ENCODE measurements at regions not wholly inside any gene's neighbourhood (a gene's known extent, or its start where the extent isn't known, plus 50 kb on each side); places are given as distances from the start of the nearest gene placed in this dataset.

DNA sequence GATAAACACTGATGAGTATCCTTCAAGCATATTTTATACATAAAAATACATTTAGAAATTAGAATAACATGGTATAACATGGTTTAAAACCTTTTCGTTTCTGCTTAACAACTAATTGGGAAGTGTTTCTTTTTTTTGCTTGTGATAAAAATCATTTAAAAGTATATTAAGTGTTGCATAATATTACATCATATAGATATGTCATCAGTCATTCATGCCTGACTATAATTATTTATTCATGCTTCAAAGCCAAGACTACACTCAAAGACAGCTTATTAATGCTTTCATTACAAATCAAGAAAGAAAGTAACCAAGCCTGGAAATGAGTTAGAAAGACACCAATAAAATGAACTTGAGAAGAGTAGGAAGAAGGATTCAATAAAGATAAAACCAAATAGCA is 136.6 kb upstream of the TP63 start:
- no peak overlapping the region for H3K4me3 ChIP-seq (ENCODE audit: control insufficient read depth, low read depth, low read length)
- TF ChIP-seq, protein P1, sequence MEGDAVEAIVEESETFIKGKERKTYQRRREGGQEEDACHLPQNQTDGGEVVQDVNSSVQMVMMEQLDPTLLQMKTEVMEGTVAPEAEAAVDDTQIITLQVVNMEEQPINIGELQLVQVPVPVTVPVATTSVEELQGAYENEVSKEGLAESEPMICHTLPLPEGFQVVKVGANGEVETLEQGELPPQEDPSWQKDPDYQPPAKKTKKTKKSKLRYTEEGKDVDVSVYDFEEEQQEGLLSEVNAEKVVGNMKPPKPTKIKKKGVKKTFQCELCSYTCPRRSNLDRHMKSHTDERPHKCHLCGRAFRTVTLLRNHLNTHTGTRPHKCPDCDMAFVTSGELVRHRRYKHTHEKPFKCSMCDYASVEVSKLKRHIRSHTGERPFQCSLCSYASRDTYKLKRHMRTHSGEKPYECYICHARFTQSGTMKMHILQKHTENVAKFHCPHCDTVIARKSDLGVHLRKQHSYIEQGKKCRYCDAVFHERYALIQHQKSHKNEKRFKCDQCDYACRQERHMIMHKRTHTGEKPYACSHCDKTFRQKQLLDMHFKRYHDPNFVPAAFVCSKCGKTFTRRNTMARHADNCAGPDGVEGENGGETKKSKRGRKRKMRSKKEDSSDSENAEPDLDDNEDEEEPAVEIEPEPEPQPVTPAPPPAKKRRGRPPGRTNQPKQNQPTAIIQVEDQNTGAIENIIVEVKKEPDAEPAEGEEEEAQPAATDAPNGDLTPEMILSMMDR (IDR thresholded peaks at IDR 0.05; ENCODE audit: control insufficient read depth, insufficient read depth, low read depth, low read length, missing control alignments): no peak
- DNase-seq (ENCODE audit: low read depth): no peak

DNA sequence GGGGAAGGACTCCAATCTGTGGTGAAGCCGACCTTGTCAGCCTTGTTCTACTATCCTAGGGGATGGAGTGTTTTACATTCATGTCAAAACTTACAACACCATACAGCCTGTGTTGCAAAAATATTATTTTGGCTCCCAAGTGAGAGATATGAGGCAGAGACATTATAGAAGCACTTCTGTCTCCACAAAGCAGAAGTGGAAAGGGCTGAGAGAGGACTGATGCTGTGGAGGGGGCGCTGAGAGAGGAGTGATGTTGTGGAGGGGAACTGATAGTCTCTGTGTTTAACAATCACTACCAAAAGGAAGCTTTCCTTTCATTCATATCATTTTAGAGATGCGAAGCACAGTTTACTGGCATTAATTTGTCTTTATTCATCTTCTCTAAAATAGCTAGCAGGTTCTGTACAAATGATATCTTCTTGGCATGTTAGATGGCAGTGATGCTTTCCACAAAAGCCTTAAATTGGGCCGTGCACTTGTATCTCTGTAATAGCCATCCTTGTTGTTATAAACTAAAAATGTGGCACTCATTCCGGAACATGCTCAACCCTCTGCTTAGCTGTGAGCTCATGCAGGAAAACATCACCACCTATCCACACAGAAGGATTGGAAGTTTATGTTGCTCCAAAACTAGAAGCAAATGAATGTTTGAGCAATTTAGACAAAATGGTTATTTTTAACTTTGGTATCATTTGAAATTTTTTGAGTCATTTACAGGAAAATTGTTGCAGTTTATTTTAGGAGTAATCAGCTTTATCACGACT is 134.6 kb upstream of the TP63 start:
- no peak overlapping the region for H3K4me3 ChIP-seq (ENCODE audit: control insufficient read depth, low read depth, low read length)
- TF ChIP-seq, protein P1 (IDR thresholded peaks at IDR 0.05; ENCODE audit: control insufficient read depth, insufficient read depth, low read depth, low read length, missing control alignments): no peak
- no peak for DNase-seq (ENCODE audit: low read depth)

GRCh38 chr3:189498995-189499704 is 132.0 kb upstream of the TP63 start:
- TF ChIP-seq, protein P1 (IDR thresholded peaks at IDR 0.05; ENCODE audit: control insufficient read depth, insufficient read depth, low read depth, low read length, missing control alignments): no peak
- no peak for DNase-seq (ENCODE audit: low read depth)
- H3K4me3 ChIP-seq (ENCODE audit: control insufficient read depth, low read depth, low read length): no peak overlapping the region

GRCh38 chr3:189500299-189500698 is 130.9 kb upstream of the TP63 start:
- DNase-seq (ENCODE audit: low read depth): no peak
- TF ChIP-seq, protein P1 (IDR thresholded peaks at IDR 0.05; ENCODE audit: control insufficient read depth, insufficient read depth, low read depth, low read length, missing control alignments): no peak
- H3K4me3 ChIP-seq (ENCODE audit: control insufficient read depth, low read depth, low read length): no peak overlapping the region

DNA sequence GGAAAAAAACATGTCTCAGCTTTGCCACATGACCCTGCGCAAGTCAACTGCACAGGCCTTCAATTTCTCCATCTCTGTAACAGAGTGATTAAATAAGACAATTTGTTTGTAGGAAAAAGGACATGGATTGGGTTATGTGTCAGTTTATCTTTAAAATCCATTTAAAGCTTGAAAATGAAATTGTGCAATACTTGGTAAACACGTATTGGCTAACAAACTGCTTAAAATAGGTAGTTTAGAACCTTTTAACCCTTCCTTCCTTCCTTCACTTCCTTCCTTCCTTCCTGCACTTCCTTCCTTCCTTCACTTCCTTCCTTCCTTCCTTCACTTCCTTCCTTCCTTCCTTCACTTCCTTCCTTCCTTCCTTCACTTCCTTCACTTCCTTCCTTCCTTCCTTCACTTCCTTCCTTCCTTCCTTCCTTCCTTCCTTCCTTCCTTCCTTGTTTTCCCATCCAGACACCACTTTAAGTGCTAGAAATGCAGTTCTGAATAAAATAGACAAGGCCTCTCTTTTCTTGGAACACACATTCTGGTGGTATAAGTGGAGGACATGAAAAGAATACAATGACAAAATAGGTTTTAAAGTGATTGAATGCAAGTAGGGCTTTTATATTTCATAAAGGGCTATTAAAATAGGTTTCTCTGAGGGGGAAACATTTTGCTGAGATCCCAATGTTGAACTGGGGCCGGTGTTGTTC is 130.2 kb upstream of the TP63 start:
- DNase-seq (ENCODE audit: low read depth): no peak
- TF ChIP-seq, protein P1 (IDR thresholded peaks at IDR 0.05; ENCODE audit: control insufficient read depth, insufficient read depth, low read depth, low read length, missing control alignments): no peak
- H3K4me3 ChIP-seq (ENCODE audit: control insufficient read depth, low read depth, low read length): no peak overlapping the region

- TF ChIP-seq, protein P1 (IDR thresholded peaks at IDR 0.05; ENCODE audit: control insufficient read depth, insufficient read depth, low read depth, low read length, missing control alignments): no peak
- H3K4me3 ChIP-seq (ENCODE audit: control insufficient read depth, low read depth, low read length): no peak overlapping the region
- DNase-seq (ENCODE audit: low read depth): no peak
Observed at GRCh38 chr3:189502256-189502655, 128.9 kb upstream of the TP63 start.
